A549 (cell line): ENCODE measurements at regions not wholly inside any gene's neighbourhood (a gene's known extent, or its start where the extent isn't known, plus 50 kb on each side); places are given as distances from the start of the nearest gene placed in this dataset.
"Not testable (repeated sequence)": the region's sequence is repeated elsewhere in the genome, so short reads cannot be mapped to it uniquely, and the experiment has no call there.

Source experiments
- ATAC-seq, 2 experiments: fragments of 200-7000 bp in 1 of 2; fragments of >200 bp in 1 of 2; cut with Nextera tagmentation in 1 of 2; cut with Tn5 transposase in 1 of 2; 3 replicates each; pipeline versions ENCODE4 v1.8.0 to v1.9.1; 2018 to 2020; ENCODE audit warnings: mild to moderate bottlenecking in 1 of 2, moderate library complexity in 1 of 2
- CTCF ChIA-PET: fragments of 300-600 bp; sonication (Branson Sonifier 250); formaldehyde crosslinking; extraction: SDS; loops from one replicate; lab custom pipeline; 2021; ENCODE audit warnings: antibody characterized with exemption, inconsistent platforms; lab: Yijun Ruan, JAX
- POLR2A ChIA-PET: fragments of 350-600 bp; formaldehyde crosslinking; extraction: SDS; loops from one replicate; lab custom pipeline; 2021; ENCODE audit warnings: antibody characterized with exemption, inconsistent platforms; lab: Yijun Ruan, JAX
- DNase-seq, 2 experiments: peaks; one replicate each; pipeline versions ENCODE4 v3.0.0 to v3.0.0-alpha.2; 2011 to 2016; ENCODE audit warnings: low read depth in 1 of 2, low spot score in 1 of 2
- FAIRE-seq: peaks from 2 replicates; lab custom pipeline; 2011; peaks lifted over from hg19 to GRCh38; lab: Jason Lieb, UNC
- H3K27ac ChIP-seq, 2 experiments: fragments of >200 bp; sonication (Bioruptor Twin); formaldehyde crosslinking; 3 replicates each; pipeline ENCODE4 v1.5.1; 2016 to 2017
- H3K4me1 ChIP-seq: fragments of >200 bp; sonication (Bioruptor Twin); formaldehyde crosslinking; 3 replicates; pipeline ENCODE4 v1.6.1; 2016
- H3K4me2 ChIP-seq: fragments of >200 bp; sonication (Bioruptor Twin); formaldehyde crosslinking; 3 replicates; pipeline ENCODE4 v1.6.1; 2016
- H3K4me3 ChIP-seq: fragments of >200 bp; sonication (Bioruptor Twin); formaldehyde crosslinking; 3 replicates; pipeline ENCODE4 v1.5.1; 2016
- H3K9me3 ChIP-seq: fragments of >200 bp; sonication (Bioruptor Twin); formaldehyde crosslinking; 3 replicates; pipeline ENCODE4 v1.6.1; 2016
- CEBPB ChIP-seq, 2 experiments: fragments of >200 bp in 1 of 2; sonication (Bioruptor Twin) in 1 of 2; formaldehyde crosslinking in 1 of 2; IDR thresholded peaks; 2 replicates each; pipeline ENCODE4 v1.6.1; 2012 to 2016
- CTCF ChIP-seq: fragments of >200 bp; sonication (Bioruptor Twin); formaldehyde crosslinking; IDR thresholded peaks from 3 replicates; pipeline ENCODE4 v1.5.1; 2016
- EHF ChIP-seq: fragments of 250-450 bp; sonication (Bioruptor Pico); IDR thresholded peaks from 2 replicates; pipeline ENCODE4 v1.5.0; 2020; ENCODE audit warnings: mild to moderate bottlenecking
- EHMT2 ChIP-seq: fragments of 200-600 bp; sonication (generic); IDR thresholded peaks from 2 replicates; pipeline ENCODE4 v1.6.1; 2016; ENCODE audit warnings: antibody characterized with exemption, low read depth, mild to moderate bottlenecking, moderate library complexity
- EP300 ChIP-seq, 2 experiments: fragments of >200 bp; sonication (Bioruptor Twin); formaldehyde crosslinking; IDR thresholded peaks; 2 replicates in 1 of 2; 3 replicates in 1 of 2; pipeline ENCODE4 v1.6.1; 2016 to 2017
- ESRRA ChIP-seq: fragments of 150-350 bp; IDR thresholded peaks from 2 replicates; pipeline ENCODE4 v1.6.1; 2014; ENCODE audit warnings: mild to moderate bottlenecking, low read length, borderline replicate concordance
- FOSL2 ChIP-seq, 2 experiments: fragments of 450-650 bp in 1 of 2; fragments of >200 bp in 1 of 2; sonication (Bioruptor Twin) in 1 of 2; formaldehyde crosslinking; IDR thresholded peaks; 2 replicates each; pipeline versions ENCODE4 v1.5.0 to v1.6.1; 2016 to 2020; ENCODE audit warnings: mild to moderate bottlenecking in 1 of 2, moderate library complexity in 1 of 2
- GATA3 ChIP-seq: IDR thresholded peaks from 2 replicates; pipeline ENCODE4 v1.6.1; 2012; ENCODE audit warnings: borderline replicate concordance
- HEYL ChIP-seq: fragments of 250-450 bp; sonication (Bioruptor Pico); IDR thresholded peaks from 2 replicates; pipeline ENCODE4 v1.8.0; 2021; ENCODE audit warnings: mild to moderate bottlenecking, moderate library complexity
- HMGXB4 ChIP-seq: fragments of 250-450 bp; sonication (Bioruptor Pico); IDR thresholded peaks from 2 replicates; pipeline ENCODE4 v1.5.0; 2021; ENCODE audit warnings: mild to moderate bottlenecking, moderate library complexity, borderline replicate concordance
- HOXB13 ChIP-seq: fragments of 250-450 bp; sonication (Bioruptor Pico); IDR thresholded peaks from 2 replicates; pipeline ENCODE4 v1.5.0; 2020; ENCODE audit warnings: low read depth, mild to moderate bottlenecking, moderate library complexity
- HOXB5 ChIP-seq: fragments of 250-450 bp; sonication (Bioruptor Pico); IDR thresholded peaks from 2 replicates; pipeline ENCODE4 v1.5.0; 2020; ENCODE audit warnings: mild to moderate bottlenecking, moderate library complexity
- KDM1A ChIP-seq: fragments of 200-600 bp; sonication (generic); IDR thresholded peaks from 2 replicates; pipeline ENCODE4 v1.6.1; 2016; ENCODE audit warnings: low read depth, mild to moderate bottlenecking
- KDM5A ChIP-seq: fragments of 200-600 bp; sonication (generic); IDR thresholded peaks from 2 replicates; pipeline ENCODE4 v1.6.1; 2016; ENCODE audit warnings: antibody characterized with exemption, mild to moderate bottlenecking
- NR3C1 ChIP-seq: fragments of >200 bp; sonication (Bioruptor Twin); formaldehyde crosslinking; IDR thresholded peaks from 3 replicates; pipeline ENCODE4 v1.6.1; 2017
- PBX3 ChIP-seq: IDR thresholded peaks from 2 replicates; pipeline ENCODE4 v1.6.1; 2012
- PHF8 ChIP-seq: fragments of 200-600 bp; sonication (generic); IDR thresholded peaks from 2 replicates; pipeline ENCODE4 v1.6.1; 2016; ENCODE audit warnings: low read depth, mild to moderate bottlenecking, antibody characterized with exemption, moderate library complexity, borderline replicate concordance
- RARB ChIP-seq: fragments of 250-450 bp; sonication (Bioruptor Pico); IDR thresholded peaks from 2 replicates; pipeline ENCODE4 v1.8.0; 2021; ENCODE audit warnings: mild to moderate bottlenecking, moderate library complexity
- RCOR1 ChIP-seq: fragments of 150-350 bp; IDR thresholded peaks from 2 replicates; pipeline ENCODE4 v1.6.1; 2014; ENCODE audit warnings: antibody characterized with exemption, low read length, low read depth
- TFCP2L1 ChIP-seq: fragments of 250-450 bp; sonication (Bioruptor Pico); IDR thresholded peaks from 2 replicates; pipeline ENCODE4 v1.5.0; 2021; ENCODE audit warnings: mild to moderate bottlenecking
- ZC3H11A ChIP-seq: fragments of 450-650 bp; IDR thresholded peaks from 2 replicates; pipeline ENCODE4 v1.6.1; 2014; ENCODE audit warnings: antibody characterized with exemption, mild to moderate bottlenecking
- ZFP36 ChIP-seq: fragments of 450-650 bp; IDR thresholded peaks from 2 replicates; pipeline ENCODE4 v1.6.1; 2014; ENCODE audit warnings: borderline replicate concordance; ENCODE audit not compliant: partially characterized antibody
- ZSCAN20 ChIP-seq: fragments of 250-450 bp; sonication (Bioruptor Pico); IDR thresholded peaks from 2 replicates; pipeline ENCODE4 v1.8.0; 2022; ENCODE audit warnings: mild to moderate bottlenecking, moderate library complexity
- WGBS: methylation state at CpG from one replicate; pipeline ENCODE4 v1.1.6; 2017; ENCODE audit errors: missing lambda C conversion rate; 5-methylcytosine and 5-hydroxymethylcytosine counted together
- TF ChIP-seq, protein P1 (sequence below): IDR thresholded peaks from 2 replicates; pipeline ENCODE4 v1.6.1; 2012
- TF ChIP-seq, protein P2 (sequence below): fragments of >200 bp; sonication (Bioruptor Twin); formaldehyde crosslinking; IDR thresholded peaks from 2 replicates; pipeline ENCODE4 v1.6.1; 2016
- TF ChIP-seq, protein P3 (sequence below): fragments of >200 bp; sonication (Bioruptor Twin); formaldehyde crosslinking; IDR thresholded peaks from 3 replicates; pipeline ENCODE4 v1.6.1; 2016

DNA sequence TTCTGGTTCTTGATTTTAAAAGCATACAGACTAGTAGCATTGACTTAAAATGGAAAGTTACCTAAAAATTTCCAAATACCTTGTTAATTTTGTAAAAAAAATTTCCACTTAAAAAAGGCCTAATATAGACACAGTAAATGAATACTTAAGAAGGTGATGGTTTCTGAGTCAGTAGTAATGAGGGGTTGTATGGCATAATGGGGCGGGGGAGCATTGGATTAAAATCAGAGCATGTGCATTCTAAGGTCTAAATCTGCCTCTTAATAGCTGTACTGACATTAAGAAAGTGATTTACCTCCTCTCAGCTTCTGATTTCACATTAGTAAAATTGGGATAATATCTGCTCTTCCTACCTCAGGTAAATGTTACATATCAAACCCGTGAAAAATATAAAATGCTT lies 446.5 kb downstream of the AASDHPPT start:
- 27% methylated on average over 2 of the region's 2 CpGs for WGBS
- no peaks in the 10 kb centered on the region for H3K4me1 ChIP-seq
- FAIRE-seq (no peak), DNase-seq (no peak), ATAC-seq (no peak)
- no peaks in the 10 kb centered on the region for H3K9me3 ChIP-seq
- TF ChIP-seq EP300 (IDR thresholded peaks at IDR 0.05) (no peak), PHF8 (no peak), RCOR1 (no peak), KDM5A (no peak), ZFP36 (no peak), HEYL (no peak), HOXB13 (CRISPR knock-in tag) (no peak), PBX3 (no peak), RARB (no peak), EHF (CRISPR knock-in tag) (no peak), TFCP2L1 (CRISPR knock-in tag) (no peak)
- TF ChIP-seq, protein P1, sequence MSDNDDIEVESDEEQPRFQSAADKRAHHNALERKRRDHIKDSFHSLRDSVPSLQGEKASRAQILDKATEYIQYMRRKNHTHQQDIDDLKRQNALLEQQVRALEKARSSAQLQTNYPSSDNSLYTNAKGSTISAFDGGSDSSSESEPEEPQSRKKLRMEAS, result no peak
- TF ChIP-seq, protein P2, sequence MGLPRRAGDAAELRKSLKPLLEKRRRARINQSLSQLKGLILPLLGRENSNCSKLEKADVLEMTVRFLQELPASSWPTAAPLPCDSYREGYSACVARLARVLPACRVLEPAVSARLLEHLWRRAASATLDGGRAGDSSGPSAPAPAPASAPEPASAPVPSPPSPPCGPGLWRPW, result no peak
- H3K27ac ChIP-seq, result no peak overlapping the region
- H3K4me2 ChIP-seq, result no peak overlapping the region
- CTCF ChIA-PET, result no interaction called here
- no peak overlapping the region for H3K4me3 ChIP-seq
- POLR2A ChIA-PET, result no interaction called here

DNA sequence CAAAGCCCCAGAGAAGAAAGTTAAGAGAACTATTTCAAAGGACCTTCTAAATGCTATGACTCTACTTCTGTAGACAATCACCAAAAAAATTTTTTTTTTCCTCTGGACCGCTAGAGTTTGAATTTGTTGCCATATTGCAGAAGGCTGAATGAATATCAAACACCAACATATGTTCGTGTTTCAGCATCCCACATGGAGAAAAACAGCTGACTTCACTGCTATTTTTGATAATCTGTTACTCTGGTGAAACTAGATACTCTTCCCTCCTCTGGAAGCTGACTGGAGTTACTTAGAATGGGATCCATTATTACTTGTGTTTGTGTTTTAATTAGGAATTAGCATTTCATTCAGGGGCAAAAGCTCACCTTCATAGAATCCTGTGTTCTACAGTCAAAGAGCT lies 447.0 kb downstream of the AASDHPPT start:
- Histone ChIP-seq H3K4me1 (no peaks in the 10 kb centered on the region), H3K9me3 (no peaks in the 10 kb centered on the region), H3K27ac (no peak overlapping the region), H3K4me2 (no peak overlapping the region), H3K4me3 (no peak overlapping the region)
- POLR2A ChIA-PET, result no interaction called here
- no peak for ATAC-seq
- CTCF ChIA-PET, result no interaction called here
- TF ChIP-seq HOXB13 (CRISPR knock-in tag) (no peak), KDM1A (no peak), ESRRA (no peak), CEBPB (IDR thresholded peaks at IDR 0.05) (no peak), HEYL (no peak), CTCF (no peak), ZC3H11A (no peak), HOXB5 (CRISPR knock-in tag) (no peak), EHMT2 (no peak), FOSL2 (IDR thresholded peaks at IDR 0.05) (no peak), FOSL2 (CRISPR knock-in tag; IDR thresholded peaks at IDR 0.05) (no peak), TFCP2L1 (CRISPR knock-in tag) (no peak), GATA3 (no peak), ZSCAN20 (no peak), HMGXB4 (CRISPR knock-in tag) (no peak), NR3C1 (no peak)
- TF ChIP-seq, protein P3, sequence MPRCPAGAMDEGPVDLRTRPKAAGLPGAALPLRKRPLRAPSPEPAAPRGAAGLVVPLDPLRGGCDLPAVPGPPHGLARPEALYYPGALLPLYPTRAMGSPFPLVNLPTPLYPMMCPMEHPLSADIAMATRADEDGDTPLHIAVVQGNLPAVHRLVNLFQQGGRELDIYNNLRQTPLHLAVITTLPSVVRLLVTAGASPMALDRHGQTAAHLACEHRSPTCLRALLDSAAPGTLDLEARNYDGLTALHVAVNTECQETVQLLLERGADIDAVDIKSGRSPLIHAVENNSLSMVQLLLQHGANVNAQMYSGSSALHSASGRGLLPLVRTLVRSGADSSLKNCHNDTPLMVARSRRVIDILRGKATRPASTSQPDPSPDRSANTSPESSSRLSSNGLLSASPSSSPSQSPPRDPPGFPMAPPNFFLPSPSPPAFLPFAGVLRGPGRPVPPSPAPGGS, result no peak
- no peak for FAIRE-seq
- no peak for DNase-seq
- WGBS, result 49% methylated on average over 2 of the region's 2 CpGs

- H3K27ac ChIP-seq, H3K9me3 ChIP-seq, H3K4me2 ChIP-seq, H3K4me3 ChIP-seq, CTCF ChIA-PET, POLR2A ChIA-PET, H3K4me1 ChIP-seq, DNase-seq, ATAC-seq, FAIRE-seq: not testable (repeated sequence)
- WGBS, result 78% methylated on average over 18 of the region's 18 CpGs
These were observed 454.2 kb downstream of the AASDHPPT start for GRCh38 chr11:106531648-106532047.
